ENCODE measurements at regions not wholly inside any gene's neighbourhood (a gene's known extent, or its start where the extent isn't known, plus 50 kb on each side); places are given as distances from the start of the nearest gene placed in this dataset.

GRCh38 chr12:114920771-114921554, 237.0 kb upstream of the TBX3 start:
- Histone ChIP-seq H3K4me3 (no peak overlapping the region; a peak in 1 of 20 replicates), H3K4me1 (peaks cover 25 to 67% (median 46%) of the 10 kb centered on the region in 10 experiments), H3K9ac (peak overlapping the region in 6 of 11 experiments; percentile 16 to 58 (median 40); a peak in 9 of 22 replicates), H3K9me3 (replicated peaks in 1 of 11) (peaks cover 0 to 58% (median 9%) of the 10 kb centered on the region in 11 experiments; a peak in 13 of 22 replicates), H3K4me2 (peak overlapping the region; percentile 20 to 84 (median 68)), H3K27me3 (no peaks in the 10 kb centered on the region), H3K36me3 (no peaks in the 10 kb centered on the region), H3K27ac (peak overlapping the region in 10 of 11 experiments; percentile 26 to 86 (median 70); a peak in 18 of 22 replicates), H4K20me1 (no peaks in the 10 kb centered on the region)
- TF ChIP-seq Cebpa-rat (IDR thresholded peaks at IDR 0.05): no peak

DNA sequence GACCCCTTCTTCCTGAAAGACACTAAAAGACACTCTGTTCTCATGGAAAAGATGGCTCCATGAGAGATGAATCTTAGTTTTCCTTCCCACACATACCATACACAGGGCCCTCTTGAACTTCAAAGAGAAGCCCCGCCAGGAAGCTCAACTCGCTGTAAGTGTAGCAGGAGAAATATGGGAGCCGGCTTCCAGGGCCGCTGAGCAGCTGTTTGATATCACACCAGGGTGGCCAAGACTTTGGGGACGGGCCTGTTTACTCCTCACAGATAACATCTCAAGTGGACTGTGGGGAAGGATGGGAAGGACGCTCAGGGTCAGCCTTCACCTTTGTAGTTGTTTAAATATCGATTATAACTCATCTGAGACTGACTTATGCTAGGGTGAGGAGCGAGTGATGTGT, 235.5 kb upstream of the TBX3 start:
- Histone ChIP-seq H3K27ac (peak overlapping the region in 4 of 11 experiments; percentile 10 to 47 (median 35); a peak in 5 of 22 replicates), H4K20me1 (no peaks in the 10 kb centered on the region), H3K4me1 (peaks cover 25 to 76% (median 51%) of the 10 kb centered on the region in 10 experiments), H3K4me2 (peak overlapping the region in 5 of 11 experiments; percentile 25 to 78 (median 72); a peak in 11 of 22 replicates), H3K36me3 (no peaks in the 10 kb centered on the region), H3K9ac (no peak overlapping the region), H3K4me3 (no peak overlapping the region), H3K9me3 (replicated peaks in 1 of 11) (peaks cover 0 to 50% (median 9%) of the 10 kb centered on the region in 11 experiments; a peak in 13 of 22 replicates), H3K27me3 (no peaks in the 10 kb centered on the region)
- no peak for TF ChIP-seq Cebpa-rat (IDR thresholded peaks at IDR 0.05)

GRCh38 chr12:114918535-114919233, 234.7 kb upstream of the TBX3 start:
- TF ChIP-seq Cebpa-rat (IDR thresholded peaks at IDR 0.05): no peak
- Histone ChIP-seq H3K36me3 (no peaks in the 10 kb centered on the region), H3K4me1 (peaks cover 25 to 76% (median 51%) of the 10 kb centered on the region in 10 experiments), H3K4me3 (no peak overlapping the region), H3K27ac (peak overlapping the region in 2 of 11 experiments; percentile 3 to 41; a peak in 5 of 22 replicates), H3K9ac (no peak overlapping the region), H4K20me1 (no peaks in the 10 kb centered on the region), H3K9me3 (replicated peaks in 1 of 11) (peaks cover 0 to 47% (median 9%) of the 10 kb centered on the region in 11 experiments; a peak in 13 of 22 replicates), H3K27me3 (no peaks in the 10 kb centered on the region), H3K4me2 (peak overlapping the region in 5 of 11 experiments; percentile 25 to 78 (median 72); a peak in 7 of 22 replicates)

- Histone ChIP-seq H4K20me1 (no peaks in the 10 kb centered on the region), H3K27ac (no peak overlapping the region), H3K4me3 (no peak overlapping the region), H3K9me3 (replicated peaks in 1 of 11) (peaks cover 0 to 40% (median 9%) of the 10 kb centered on the region in 11 experiments; a peak in 13 of 22 replicates), H3K9ac (no peak overlapping the region), H3K4me1 (peaks cover 25 to 70% (median 48%) of the 10 kb centered on the region in 10 experiments), H3K27me3 (no peaks in the 10 kb centered on the region), H3K4me2 (no peak overlapping the region; a peak in 1 of 22 replicates), H3K36me3 (no peaks in the 10 kb centered on the region)
- TF ChIP-seq Cebpa-rat (IDR thresholded peaks at IDR 0.05): peak in 2 of 11 experiments; percentile 31 to 62; a peak in 2 of 22 replicates
Observed at GRCh38 chr12:114917953-114918352, 234.0 kb upstream of the TBX3 start.

DNA sequence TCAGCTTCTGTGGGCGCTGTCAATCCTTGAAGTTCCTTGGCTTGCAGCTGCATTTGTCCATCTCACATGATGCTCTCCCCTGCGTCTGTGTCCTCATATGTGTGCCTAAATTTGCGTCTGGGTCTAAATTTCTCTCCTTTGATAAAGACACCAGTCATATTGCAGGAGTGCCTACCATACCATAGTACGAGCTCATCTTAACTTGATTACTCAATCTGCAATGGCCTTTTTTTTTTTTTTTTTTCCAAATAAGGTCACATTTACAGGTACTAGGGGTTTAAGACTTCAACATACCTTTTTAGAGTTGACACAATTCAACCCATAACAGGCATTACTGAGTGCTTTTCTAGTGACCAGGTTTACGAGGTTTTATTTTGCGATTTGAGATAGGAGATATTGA, 233.3 kb upstream of the TBX3 start:
- TF ChIP-seq Cebpa-rat (IDR thresholded peaks at IDR 0.05): no peak
- H3K4me3 ChIP-seq: no peak overlapping the region
- no peaks in the 10 kb centered on the region for H4K20me1 ChIP-seq
- H3K27me3 ChIP-seq: no peaks in the 10 kb centered on the region
- peak overlapping the region in 3 of 11 experiments; percentile 30 to 60 (median 49); a peak in 3 of 22 replicates for H3K4me2 ChIP-seq
- H3K27ac ChIP-seq: no peak overlapping the region
- no peaks in the 10 kb centered on the region for H3K36me3 ChIP-seq
- peaks cover 0 to 38% (median 9%) of the 10 kb centered on the region in 11 experiments; a peak in 13 of 22 replicates for H3K9me3 ChIP-seq (replicated peaks in 1 of 11)
- peaks cover 24 to 63% (median 42%) of the 10 kb centered on the region in 10 experiments for H3K4me1 ChIP-seq
- H3K9ac ChIP-seq: no peak overlapping the region

GRCh38 chr12:114916541-114916940, 232.6 kb upstream of the TBX3 start:
- H3K9ac ChIP-seq: no peak overlapping the region

GRCh38 chr12:114916124-114916523, 232.1 kb upstream of the TBX3 start:
- Histone ChIP-seq H3K9me3 (replicated peaks in 1 of 11) (peaks cover 0 to 32% (median 9%) of the 10 kb centered on the region in 11 experiments; a peak in 13 of 22 replicates), H3K9ac (no peak overlapping the region), H3K36me3 (no peaks in the 10 kb centered on the region), H3K4me3 (no peak overlapping the region), H3K27ac (peak overlapping the region in 2 of 11 experiments; percentile 36 to 48; a peak in 3 of 22 replicates), H3K27me3 (no peaks in the 10 kb centered on the region), H4K20me1 (no peaks in the 10 kb centered on the region), H3K4me2 (peak overlapping the region; percentile 30 to 72 (median 49)), H3K4me1 (peaks cover 13 to 51% (median 30%) of the 10 kb centered on the region in 10 experiments)
- TF ChIP-seq Cebpa-rat (IDR thresholded peaks at IDR 0.05): no peak

More at GRCh38 chr12:114916541-114916940, 232.6 kb upstream of the TBX3 start:
- H3K27me3 ChIP-seq: no peaks in the 10 kb centered on the region
- H4K20me1 ChIP-seq: no peaks in the 10 kb centered on the region
- H3K36me3 ChIP-seq: no peaks in the 10 kb centered on the region
- H3K9me3 ChIP-seq (replicated peaks in 1 of 11): peaks cover 0 to 36% (median 9%) of the 10 kb centered on the region in 11 experiments; a peak in 13 of 22 replicates
- H3K4me3 ChIP-seq: no peak overlapping the region
- H3K4me2 ChIP-seq: peak overlapping the region; percentile 30 to 72 (median 49); a peak in 21 of 22 replicates
- peaks cover 17 to 56% (median 34%) of the 10 kb centered on the region in 10 experiments for H3K4me1 ChIP-seq
- TF ChIP-seq Cebpa-rat (IDR thresholded peaks at IDR 0.05): no peak
- peak overlapping the region in 2 of 11 experiments; percentile 36 to 48; a peak in 3 of 22 replicates for H3K27ac ChIP-seq

DNA sequence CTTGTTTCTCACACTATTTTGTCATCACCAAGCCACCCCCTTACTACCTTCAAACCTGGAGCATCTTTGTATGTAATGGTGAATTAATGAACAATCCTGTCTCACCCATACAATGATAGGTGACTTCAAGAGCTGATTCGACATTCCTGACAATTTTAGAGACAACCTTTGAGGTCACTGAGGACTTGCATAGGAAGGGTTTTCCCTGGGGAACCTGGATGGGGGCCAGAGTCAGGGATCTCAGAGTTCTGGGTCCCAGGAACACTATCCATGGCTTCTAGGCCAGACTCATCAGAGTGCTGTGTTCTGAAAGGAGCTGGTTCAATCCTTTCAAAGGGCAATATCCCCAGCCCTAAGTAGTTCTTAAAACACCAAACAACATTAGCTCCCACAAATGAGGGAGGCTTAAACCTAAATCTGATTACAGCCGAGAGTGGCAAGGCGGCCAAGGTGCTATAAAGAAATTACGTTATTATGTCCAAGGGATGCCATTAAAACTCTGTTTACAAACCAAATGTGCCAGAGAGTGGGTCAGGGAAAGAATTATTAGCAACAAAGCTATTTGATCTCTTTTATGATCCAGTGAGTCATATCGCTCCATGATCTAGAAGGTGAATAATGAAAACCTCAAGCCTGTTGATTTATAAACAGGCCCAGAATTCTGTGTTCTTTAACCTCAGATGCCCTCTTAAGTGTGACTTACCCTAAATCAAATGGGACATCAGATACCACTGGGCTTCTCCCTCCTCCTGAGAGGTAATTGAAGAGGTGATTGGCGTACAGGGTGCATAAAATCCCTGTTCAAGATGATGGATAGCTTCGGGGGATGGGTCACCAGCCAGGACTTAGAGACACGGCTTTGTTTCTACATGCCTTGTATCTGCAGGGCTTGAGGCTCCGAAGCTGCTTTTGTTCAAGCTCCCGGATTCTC, 230.2 kb upstream of the TBX3 start:
- H3K4me2 ChIP-seq: no peak overlapping the region
- peaks cover 0 to 16% (median 9%) of the 10 kb centered on the region in 11 experiments; a peak in 13 of 22 replicates for H3K9me3 ChIP-seq (replicated peaks in 1 of 11)
- no peaks in the 10 kb centered on the region for H3K36me3 ChIP-seq
- no peak for TF ChIP-seq Cebpa-rat (IDR thresholded peaks at IDR 0.05)
- H3K27me3 ChIP-seq: no peaks in the 10 kb centered on the region
- no peak overlapping the region for H3K4me3 ChIP-seq
- no peaks in the 10 kb centered on the region for H4K20me1 ChIP-seq
- H3K27ac ChIP-seq: no peak overlapping the region
- H3K4me1 ChIP-seq: peaks cover 10 to 32% (median 18%) of the 10 kb centered on the region in 10 experiments; a peak in 18 of 20 replicates
- no peak overlapping the region for H3K9ac ChIP-seq

All from BLaER1 treated with 17β-estradiol and CSF1 and Interleukin-3, amounts not matched to agents 10 nM and 100 nM (cell line).